Peyer's patch (tissue), 4 donors: ENCODE measurements at regions not wholly inside any gene's neighbourhood (a gene's known extent, or its start where the extent isn't known, plus 50 kb on each side); places are given as distances from the start of the nearest gene placed in this dataset.

Source experiments
- CTCF ChIP-seq, 6 experiments: fragments of 450-650 bp in 4 of 6; fragments of 200-600 bp in 2 of 6; sonication (generic) in 1 of 6; IDR thresholded peaks; one replicate each; pipeline ENCODE4 v1.5.1; 2017 to 2019; ENCODE audit warnings: antibody characterized with exemption in 6 of 6, mild to moderate bottlenecking in 3 of 6, moderate library complexity in 1 of 6
- POLR2A ChIP-seq, 2 donors: fragments of 450-650 bp; IDR thresholded peaks; one replicate each; pipeline ENCODE4 v1.5.1; 2017; ENCODE audit warnings: antibody characterized with exemption in 2 of 2, mild to moderate bottlenecking in 2 of 2, moderate library complexity in 2 of 2

- TF ChIP-seq CTCF (IDR thresholded peaks at IDR 0.05) = no peak
- no peak for TF ChIP-seq POLR2A (IDR thresholded peaks at IDR 0.05)
Observed at GRCh38 chr13:82678052-82678451, 1204.2 kb downstream of the SLITRK1 start.
